Stimulated activated CD8-positive, alpha-beta memory T cell treated with anti-CD3 and anti-CD28 coated beads, Interleukin-2, amount 100 ng/mL, for 48 hours (primary cell): ENCODE measurements at regions not wholly inside any gene's neighbourhood (a gene's known extent, or its start where the extent isn't known, plus 50 kb on each side); places are given as distances from the start of the nearest gene placed in this dataset.

Experiments
- DNase-seq, 2 donors: peaks; one replicate each; pipeline ENCODE4 v3.0.0-alpha.2; 2020; ENCODE audit warnings: low read depth in 2 of 2

DNA sequence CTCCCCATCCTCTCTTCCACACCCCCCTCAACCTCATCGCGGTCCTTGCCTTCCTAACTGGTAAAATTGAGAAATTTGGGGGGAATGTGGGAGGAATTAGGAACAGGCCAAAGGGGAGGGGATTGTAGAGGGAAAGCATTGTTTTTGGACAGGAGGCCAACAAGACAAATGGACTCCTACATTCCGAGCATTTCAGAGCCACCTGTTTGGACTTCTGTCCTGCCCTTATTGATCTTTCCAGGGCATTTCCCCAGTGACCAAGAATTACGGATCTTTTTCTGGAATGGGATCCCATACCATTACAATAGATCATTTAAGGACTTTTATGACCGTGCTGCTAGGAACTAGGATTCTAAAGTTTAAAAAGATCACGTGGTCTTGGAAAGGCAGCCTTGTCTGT lies 221.3 kb upstream of the ASIC2 start:
- DNase-seq, result no peak

- no peak for DNase-seq
Observed at GRCh38 chr17:33515974-33516373, 222.9 kb upstream of the ASIC2 start.

- no peak for DNase-seq
Observed at GRCh38 chr17:33516645-33517044, 223.6 kb upstream of the ASIC2 start.

DNA sequence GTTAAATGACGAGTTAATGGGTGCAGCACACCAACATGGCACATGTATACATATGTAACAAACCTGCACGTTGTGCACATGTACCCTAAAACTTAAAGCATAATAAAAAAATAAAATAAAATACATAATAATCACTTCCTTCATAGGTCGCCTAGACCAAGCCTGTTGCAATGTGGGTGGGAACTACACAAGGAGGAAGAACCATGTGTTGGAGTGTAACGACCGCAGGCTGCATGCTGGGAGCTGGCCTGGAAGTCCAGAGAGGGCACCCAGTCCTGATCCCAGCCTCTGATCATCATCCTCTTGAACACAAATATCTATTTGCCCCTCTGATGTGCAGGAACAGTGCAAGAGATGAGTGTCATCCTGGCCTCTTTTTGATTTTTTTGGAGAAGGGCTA lies 224.7 kb upstream of the ASIC2 start:
- DNase-seq, result no peak

DNA sequence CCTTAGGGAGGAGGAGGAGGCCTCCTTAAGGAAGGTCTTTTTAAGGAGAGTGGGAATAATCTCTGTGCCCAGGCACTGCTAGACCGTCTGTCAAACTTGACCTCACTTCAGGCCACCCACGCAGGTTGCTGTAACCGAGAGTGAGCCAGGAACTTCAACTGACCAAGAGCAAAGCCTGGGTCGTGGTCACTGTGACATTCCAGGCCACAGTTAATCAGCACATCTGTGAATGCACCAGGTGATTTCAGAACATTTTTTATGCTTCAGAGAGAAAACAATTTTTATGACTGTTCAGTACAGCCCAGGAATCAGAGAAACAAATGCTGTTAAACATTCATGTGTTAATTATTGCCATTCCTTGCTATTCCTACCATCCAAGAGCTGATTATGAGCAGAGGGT lies 226.6 kb upstream of the ASIC2 start:
- no peak for DNase-seq

DNA sequence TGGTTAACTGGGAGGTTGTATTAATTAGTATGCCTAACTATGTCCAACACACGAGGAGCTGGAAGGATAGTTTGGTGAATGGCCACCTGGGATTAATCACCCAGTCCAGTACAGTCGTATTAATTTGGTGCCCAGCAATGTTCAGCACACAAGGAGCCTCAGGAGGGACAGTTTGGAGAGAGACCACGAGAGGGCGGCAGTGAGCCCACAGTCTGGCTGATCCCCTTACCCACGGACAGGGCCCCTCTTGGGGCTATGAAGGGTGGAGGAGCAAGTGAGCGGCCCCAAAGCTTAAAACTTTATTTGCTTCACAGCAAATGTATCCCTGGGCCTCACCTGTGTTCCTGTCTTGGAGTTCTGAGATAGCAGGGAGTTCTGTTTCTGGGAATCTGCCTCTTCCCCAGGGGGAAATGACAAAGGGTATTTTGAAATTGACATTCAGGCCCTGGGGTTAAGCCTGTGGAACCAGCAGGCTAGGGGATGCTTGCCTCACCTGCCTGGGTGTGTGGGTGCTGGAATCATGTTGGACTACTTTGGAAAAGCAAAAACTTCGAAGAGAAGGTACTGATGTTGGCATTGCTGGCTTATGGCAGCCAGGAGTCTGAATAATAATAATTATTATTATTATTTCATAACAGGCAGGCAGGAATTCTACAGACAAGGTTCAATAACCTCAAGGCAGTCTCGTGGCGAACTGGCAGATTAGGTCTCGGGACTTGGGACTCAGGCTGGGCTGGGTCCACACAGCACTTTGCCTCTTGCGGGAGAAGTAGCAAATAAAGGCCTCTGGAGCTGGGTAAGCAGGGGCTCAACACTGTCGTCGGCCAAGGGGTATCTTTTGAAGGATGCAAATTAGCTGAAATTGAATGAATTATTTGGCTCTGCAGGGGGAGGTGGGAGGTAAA lies 227.6 kb upstream of the ASIC2 start:
- DNase-seq, result peak; percentile 11 to 49

GRCh38 chr17:33521784-33522183 lies 228.7 kb upstream of the ASIC2 start:
- peak in 1 of 2 donors; percentile 2 for DNase-seq

- no peak for DNase-seq
Observed at GRCh38 chr17:33522623-33523022, 229.5 kb upstream of the ASIC2 start.

- DNase-seq, result no peak
Observed at GRCh38 chr17:33523577-33523981, 230.5 kb upstream of the ASIC2 start.

DNA sequence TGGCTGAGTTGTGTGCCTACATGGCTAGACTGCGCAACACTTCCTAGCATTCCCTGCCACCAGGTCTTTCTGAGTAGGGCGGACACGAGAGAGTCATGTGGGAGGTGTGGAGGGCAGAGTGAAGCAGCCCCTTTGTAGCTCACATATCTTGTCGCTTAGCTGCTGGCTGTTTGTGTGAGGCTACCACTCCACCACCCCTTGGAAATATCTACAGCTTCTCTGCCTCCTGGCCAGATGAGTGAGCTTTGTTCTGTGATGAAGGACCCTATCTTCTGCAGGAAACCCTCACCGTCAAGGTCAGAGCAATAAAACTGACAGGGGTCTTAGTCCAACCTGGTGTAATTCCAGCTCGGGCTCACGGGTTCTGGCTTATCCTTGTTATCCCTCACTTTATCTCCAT lies 232.1 kb upstream of the ASIC2 start:
- DNase-seq, result no peak

GRCh38 chr17:33526717-33527116 lies 233.6 kb upstream of the ASIC2 start:
- DNase-seq, result no peak

DNA sequence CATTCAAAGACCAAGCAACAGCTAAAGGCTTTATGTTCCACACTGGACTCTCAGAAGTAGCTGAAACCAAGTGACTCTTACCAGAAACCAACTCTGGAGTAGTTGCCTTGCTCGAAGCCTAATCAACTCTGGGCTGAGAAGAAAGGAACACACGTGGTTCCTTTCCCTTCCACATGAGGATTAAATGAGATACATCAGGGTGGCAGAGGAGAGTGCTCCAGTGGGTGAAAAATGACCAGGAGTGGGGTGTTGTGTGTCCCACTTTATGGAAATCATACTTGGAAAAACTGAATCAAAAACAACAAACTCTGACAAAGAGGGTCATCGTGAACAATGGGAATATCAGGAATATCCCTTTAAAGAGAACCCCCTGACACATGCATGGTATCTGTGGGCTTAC lies 234.2 kb upstream of the ASIC2 start:
- DNase-seq, result no peak

GRCh38 chr17:33528846-33529245 lies 235.8 kb upstream of the ASIC2 start:
- DNase-seq, result no peak

- no peak for DNase-seq
Observed at GRCh38 chr17:33529816-33530215, 236.7 kb upstream of the ASIC2 start.

- no peak for DNase-seq
Observed at GRCh38 chr17:33531311-33531710, 238.2 kb upstream of the ASIC2 start.

DNA sequence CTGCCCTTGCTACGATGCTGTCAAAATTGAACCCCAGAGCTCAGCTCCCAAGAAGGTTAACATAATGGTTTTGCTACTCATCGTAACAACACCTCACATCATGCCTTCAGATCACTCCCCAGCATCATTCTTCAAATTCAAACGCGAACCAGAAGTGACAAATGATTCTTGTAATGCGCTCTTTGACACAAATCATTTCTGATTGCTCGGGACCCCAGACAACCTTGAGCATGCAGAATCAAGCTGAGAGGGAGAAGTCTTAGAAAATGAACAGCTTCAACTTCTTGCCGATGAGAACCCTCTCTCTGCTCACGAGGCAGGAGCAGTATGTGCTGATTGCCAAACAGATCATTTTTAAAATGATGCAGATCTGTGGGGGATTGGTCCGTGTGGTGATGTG lies 241.0 kb upstream of the ASIC2 start:
- DNase-seq, result no peak

DNA sequence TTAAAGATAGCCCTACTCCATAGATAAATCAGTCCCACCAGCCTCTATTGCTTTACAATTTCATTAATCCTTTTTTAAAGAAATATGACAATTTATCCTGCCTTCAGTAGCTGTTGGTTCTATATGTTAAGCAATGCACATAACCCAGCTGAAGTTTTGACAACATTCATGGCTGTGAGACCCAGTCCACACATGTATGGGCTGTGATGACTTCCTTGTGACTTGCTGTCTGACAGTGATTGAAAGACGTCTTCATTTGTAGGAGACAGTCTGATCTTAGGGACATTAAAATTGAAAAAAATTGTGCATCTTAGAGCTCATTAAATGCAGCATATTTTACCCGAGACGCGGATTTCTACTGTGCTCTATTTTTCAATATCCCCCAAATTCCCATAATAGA lies 252.0 kb upstream of the ASIC2 start:
- no peak for DNase-seq

GRCh38 chr17:33550261-33550660 lies 257.2 kb upstream of the ASIC2 start:
- DNase-seq, result no peak

DNA sequence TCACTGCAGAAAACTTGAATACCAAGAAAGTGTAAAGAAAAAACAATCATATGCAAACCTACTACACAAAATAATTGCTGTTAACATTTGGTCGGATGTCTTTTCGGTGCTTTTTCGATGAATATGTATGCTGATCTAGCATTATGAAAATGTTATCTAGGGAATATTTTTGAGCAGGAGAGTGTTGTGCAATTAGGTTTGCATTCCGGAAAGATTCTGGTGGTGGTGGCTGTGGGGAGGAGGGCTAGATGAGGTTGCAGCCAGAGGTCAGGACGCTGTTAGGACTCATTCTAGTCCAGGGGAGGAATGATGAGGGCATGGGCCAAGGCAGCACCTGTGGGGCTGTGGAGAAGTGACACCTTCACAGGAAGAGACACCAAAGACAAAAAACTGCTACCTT lies 258.0 kb upstream of the ASIC2 start:
- DNase-seq, result no peak

GRCh38 chr17:33551911-33552310 lies 258.8 kb upstream of the ASIC2 start:
- DNase-seq, result no peak

DNA sequence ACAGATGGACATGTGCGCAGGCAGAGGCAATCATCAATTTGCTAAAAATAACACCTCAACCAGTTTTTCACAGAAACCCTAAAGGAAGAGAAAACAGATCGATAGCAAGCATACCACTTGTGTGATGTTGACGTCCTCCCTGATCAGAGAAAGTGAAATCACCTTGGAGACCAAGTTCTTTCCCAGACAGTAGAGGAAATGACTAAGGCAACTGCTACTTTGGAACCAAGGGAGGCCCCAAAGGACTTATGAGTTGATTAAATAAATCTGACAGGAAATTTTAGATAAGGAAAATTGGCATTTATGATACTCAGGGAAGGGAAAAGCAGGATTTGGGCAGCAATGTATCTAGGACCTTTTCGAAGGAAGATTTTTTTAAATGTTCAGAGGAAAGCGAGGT lies 267.1 kb upstream of the ASIC2 start:
- DNase-seq, result no peak

DNA sequence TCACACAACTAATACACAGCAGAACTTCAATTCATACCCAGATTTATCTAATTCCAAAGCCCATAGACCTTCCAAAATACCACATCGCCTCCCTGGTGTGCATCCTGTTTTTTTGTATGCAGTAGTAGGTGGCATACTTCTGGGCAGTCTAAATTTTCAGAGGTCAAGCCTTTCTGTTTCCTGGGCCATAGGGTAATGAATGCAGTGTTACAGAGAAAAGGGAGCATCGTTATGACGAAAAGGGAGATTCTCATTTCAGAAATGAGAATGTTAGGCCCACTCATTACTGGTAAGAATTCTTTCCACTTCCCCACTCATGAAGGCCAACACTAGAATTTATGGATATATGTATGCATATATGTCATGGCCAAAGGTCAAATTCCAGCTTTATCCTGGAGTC lies 267.8 kb upstream of the ASIC2 start:
- no peak for DNase-seq

DNA sequence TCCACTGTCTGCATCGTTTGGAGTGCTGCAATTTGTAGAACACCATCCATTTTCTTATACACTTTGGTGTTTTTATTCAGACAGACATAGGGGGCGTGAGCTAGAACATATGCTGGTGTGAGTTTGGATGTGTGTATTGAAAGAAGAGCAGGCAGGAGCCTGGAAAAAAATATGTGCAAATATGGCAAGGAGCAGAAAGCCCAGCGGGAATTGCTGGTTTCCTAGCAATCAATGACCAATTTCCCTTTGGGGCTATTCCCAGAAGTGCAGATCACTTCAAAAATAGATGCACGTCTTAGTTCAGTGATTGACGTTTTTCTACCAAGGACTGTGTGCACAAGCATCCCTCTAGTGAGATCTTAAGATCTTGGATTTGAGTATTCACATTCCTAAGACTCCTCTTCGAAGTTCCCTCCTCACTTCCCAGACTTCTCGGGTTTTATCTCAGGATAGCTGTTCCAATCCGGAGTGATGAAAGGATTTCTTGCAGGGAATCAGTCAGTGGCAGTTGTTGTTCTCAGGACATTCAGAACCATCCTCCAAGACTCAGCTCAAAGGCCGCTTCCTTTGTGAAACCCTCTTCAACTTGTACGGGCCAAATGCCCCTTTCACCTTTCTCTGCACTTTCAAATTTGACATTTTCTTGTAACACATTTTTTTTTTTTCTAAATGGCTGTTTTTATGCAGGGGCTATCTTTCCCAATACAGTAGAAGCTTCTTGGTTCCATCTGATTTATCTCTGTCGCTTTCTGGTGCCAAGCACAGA lies 268.7 kb upstream of the ASIC2 start:
- no peak for DNase-seq
